ENCODE measurements at regions not wholly inside any gene's neighbourhood (a gene's known extent, or its start where the extent isn't known, plus 50 kb on each side); places are given as distances from the start of the nearest gene placed in this dataset.

- Histone ChIP-seq H3K27me3 (replicated peaks in 1 of 2; ENCODE audit: control insufficient read depth in 2 of 2, insufficient read depth in 2 of 2, low read length in 1 of 2) (no peaks in the 10 kb centered on the region), H3K9ac (ENCODE audit: control insufficient read depth, insufficient read depth, low read length) (no peak overlapping the region), H3K27ac (ENCODE audit: control insufficient read depth, insufficient read depth) (no peak overlapping the region), H3K9me3 (replicated peaks; ENCODE audit: control insufficient read depth, insufficient read depth, low read length) (no peaks in the 10 kb centered on the region), H4K20me1 (ENCODE audit: control insufficient read depth, insufficient read depth) (no peaks in the 10 kb centered on the region), H3K4me3 (no peak overlapping the region), H3K4me1 (ENCODE audit: control insufficient read depth, insufficient read depth, low read length) (no peaks in the 10 kb centered on the region), H3K79me2 (ENCODE audit: control insufficient read depth, insufficient read depth, low read length) (no peaks in the 10 kb centered on the region), H3K4me2 (ENCODE audit: control insufficient read depth, insufficient read depth) (no peak overlapping the region), H2AFZ (ENCODE audit: control insufficient read depth, low read depth, low read length) (no peak overlapping the region), H3K36me3 (ENCODE audit: control insufficient read depth in 2 of 2, insufficient read depth in 2 of 2, low read length in 1 of 2) (no peaks in the 10 kb centered on the region)
- intact Hi-C loops (cut with micrococcal nuclease; ENCODE audit: unreplicated experiment) (no loop called here), in situ Hi-C loops (cut with MboI) (no loop called here)
- WGBS (ENCODE audit: insufficient coverage, insufficient replicate concordance, low lambda C conversion rate, missing lambda C conversion rate): 10% methylated on average over 3 of the region's 3 CpGs
- RAD21 ChIA-PET (ENCODE audit: unreplicated experiment): interaction anchor here (1.0 kb wide), 1 partner anchor 155 kb away, joined by 3 read pairs; no protein-coding TSS in a partner anchor
- CTCF ChIA-PET: interaction anchor here (1.2 kb wide), 1 partner anchor 9 kb away, joined by 5 read pairs; no protein-coding TSS in a partner anchor
- FAIRE-seq: no peak
- BruUV-seq (replicated peaks): no TSS peak
- no peak for DNase-seq (ENCODE audit: low read depth, low spot score)
- TF ChIP-seq BCL11A (IDR thresholded peaks at IDR 0.05; ENCODE audit: low read depth, low read length): no peak
- TF ChIP-seq RUNX3 (IDR thresholded peaks at IDR 0.05; ENCODE audit: low read length): no peak
- no peak for TF ChIP-seq POU2F2 (IDR thresholded peaks at IDR 0.05; ENCODE audit: borderline replicate concordance, low read depth, low read length)
- no peak for ATAC-seq
- POLR2A ChIA-PET: no interaction called here
- SMC1A ChIA-PET (ENCODE audit: uncharacterized antibody, unreplicated experiment): interaction anchor here (0.9 kb wide), 1 partner anchor 19 kb away, joined by 3 read pairs; no protein-coding TSS in a partner anchor
Measured at GRCh38 chr1:221002601-221003000, 123.4 kb downstream of the HLX start.

- no peaks in the 10 kb centered on the region for H3K36me3 ChIP-seq (ENCODE audit: control insufficient read depth in 2 of 2, insufficient read depth in 2 of 2, low read length in 1 of 2)
- no peaks in the 10 kb centered on the region for H4K20me1 ChIP-seq (ENCODE audit: control insufficient read depth, insufficient read depth)
- H3K27me3 ChIP-seq (replicated peaks in 1 of 2; ENCODE audit: control insufficient read depth in 2 of 2, insufficient read depth in 2 of 2, low read length in 1 of 2): no peaks in the 10 kb centered on the region
- no peak overlapping the region for H2AFZ ChIP-seq (ENCODE audit: control insufficient read depth, low read depth, low read length)
- RAD21 ChIA-PET (ENCODE audit: unreplicated experiment): no interaction called here
- H3K27ac ChIP-seq (ENCODE audit: control insufficient read depth, insufficient read depth): no peak overlapping the region
- POLR2A ChIA-PET: no interaction called here
- FAIRE-seq (no peak), DNase-seq (ENCODE audit: low read depth, low spot score) (no peak), ATAC-seq (no peak)
- intact Hi-C loops (cut with micrococcal nuclease; ENCODE audit: unreplicated experiment): no loop called here
- no peak overlapping the region for H3K4me2 ChIP-seq (ENCODE audit: control insufficient read depth, insufficient read depth)
- in situ Hi-C loops (cut with MboI): no loop called here
- SMC1A ChIA-PET (ENCODE audit: uncharacterized antibody, unreplicated experiment): no interaction called here
- CTCF ChIA-PET: no interaction called here
- H3K4me3 ChIP-seq: no peak overlapping the region
- H3K4me1 ChIP-seq (ENCODE audit: control insufficient read depth, insufficient read depth, low read length): no peaks in the 10 kb centered on the region
- 54% methylated on average over 1 of the region's 1 CpG for WGBS (ENCODE audit: insufficient coverage, insufficient replicate concordance, low lambda C conversion rate, missing lambda C conversion rate)
- H3K9ac ChIP-seq (ENCODE audit: control insufficient read depth, insufficient read depth, low read length): no peak overlapping the region
- no peaks in the 10 kb centered on the region for H3K79me2 ChIP-seq (ENCODE audit: control insufficient read depth, insufficient read depth, low read length)
- H3K9me3 ChIP-seq (replicated peaks; ENCODE audit: control insufficient read depth, insufficient read depth, low read length): no peaks in the 10 kb centered on the region
- BruUV-seq (replicated peaks): no TSS peak
- no peak for TF ChIP-seq POLR2AphosphoS5 (IDR thresholded peaks at IDR 0.05; ENCODE audit: low read length)
- TF ChIP-seq KLF5 (IDR thresholded peaks at IDR 0.05; ENCODE audit: partially characterized antibody): no peak
- no peak for TF ChIP-seq MYC (IDR thresholded peaks at IDR 0.05; ENCODE audit: insufficient read depth, insufficient read length, insufficient replicate concordance, low read length, severe bottlenecking)
- no peak for TF ChIP-seq USF1 (IDR thresholded peaks at IDR 0.05; ENCODE audit: borderline replicate concordance, extremely low read length, insufficient read depth, low read depth, low read length)
- TF ChIP-seq RAD21 (IDR thresholded peaks at IDR 0.05; ENCODE audit: insufficient read depth, low read depth, low read length): no peak
- TF ChIP-seq TARDBP (IDR thresholded peaks at IDR 0.05; ENCODE audit: borderline replicate concordance): no peak
- TF ChIP-seq HDAC6 (IDR thresholded peaks at IDR 0.05; ENCODE audit: unreplicated experiment): no peak
- TF ChIP-seq HDGF (IDR thresholded peaks at IDR 0.05): no peak
- TF ChIP-seq BCL3 (IDR thresholded peaks at IDR 0.05; ENCODE audit: borderline replicate concordance, insufficient read depth, low read depth, low read length, poor library complexity, severe bottlenecking): no peak
- no peak for TF ChIP-seq RBBP5 (conservative IDR thresholded peaks at IDR 0.05)
Measured at GRCh38 chr1:221011145-221011544, 131.9 kb downstream of the HLX start.
